Fibroblast of skin of scalp (primary cell): ENCODE measurements at regions not wholly inside any gene's neighbourhood (a gene's known extent, or its start where the extent isn't known, plus 50 kb on each side); places are given as distances from the start of the nearest gene placed in this dataset.

Experiments
- DNase-seq: peaks from one replicate; pipeline ENCODE4 v3.0.0-alpha.2; 2013

- no peak for DNase-seq
Measured at GRCh38 chr11:70710601-70711000, 312.3 kb downstream of the CTTN start.

DNA sequence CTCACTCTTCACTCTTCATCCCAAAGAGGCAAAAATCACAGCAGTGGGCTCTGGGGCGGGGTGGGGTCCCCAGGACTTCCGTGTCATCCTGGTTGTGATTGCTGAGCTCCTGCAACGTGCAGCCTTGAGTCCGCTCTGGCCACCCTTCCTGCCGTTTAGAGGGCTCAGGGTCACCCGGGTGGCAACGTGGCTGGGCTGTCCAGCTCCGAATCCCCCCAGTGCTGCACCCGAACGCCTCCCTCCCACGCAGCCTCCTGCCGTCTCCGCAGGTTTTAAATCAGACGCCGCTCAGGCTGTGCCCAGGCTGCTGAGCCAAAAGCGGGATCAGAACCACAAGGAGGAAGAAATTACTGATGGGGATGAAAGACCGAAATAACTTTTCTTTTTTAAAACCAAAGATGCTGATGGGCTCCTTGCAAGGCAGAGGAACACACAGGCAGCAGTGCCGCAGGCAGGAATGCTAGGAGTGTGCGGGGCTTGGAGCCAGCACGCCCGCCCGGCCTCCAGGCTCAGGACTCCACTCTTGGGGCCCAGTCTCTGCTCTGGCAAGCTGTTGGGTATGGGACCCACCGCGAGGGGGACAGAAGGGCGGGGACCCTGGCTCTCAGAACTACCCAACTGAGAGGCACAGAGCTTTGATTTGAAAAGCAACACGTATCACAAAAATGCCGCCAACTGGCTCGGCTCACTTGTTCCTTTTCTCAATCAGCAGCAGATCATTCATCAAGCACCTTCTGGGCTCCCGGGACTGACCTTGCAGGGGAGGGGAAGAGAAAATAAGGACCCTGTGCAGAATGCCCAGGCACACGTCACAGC is 313.0 kb downstream of the CTTN start:
- no peak for DNase-seq

GRCh38 chr11:70711911-70712185 is 313.5 kb downstream of the CTTN start:
- DNase-seq, result no peak

GRCh38 chr11:70712471-70712870 is 314.1 kb downstream of the CTTN start:
- DNase-seq, result no peak

DNA sequence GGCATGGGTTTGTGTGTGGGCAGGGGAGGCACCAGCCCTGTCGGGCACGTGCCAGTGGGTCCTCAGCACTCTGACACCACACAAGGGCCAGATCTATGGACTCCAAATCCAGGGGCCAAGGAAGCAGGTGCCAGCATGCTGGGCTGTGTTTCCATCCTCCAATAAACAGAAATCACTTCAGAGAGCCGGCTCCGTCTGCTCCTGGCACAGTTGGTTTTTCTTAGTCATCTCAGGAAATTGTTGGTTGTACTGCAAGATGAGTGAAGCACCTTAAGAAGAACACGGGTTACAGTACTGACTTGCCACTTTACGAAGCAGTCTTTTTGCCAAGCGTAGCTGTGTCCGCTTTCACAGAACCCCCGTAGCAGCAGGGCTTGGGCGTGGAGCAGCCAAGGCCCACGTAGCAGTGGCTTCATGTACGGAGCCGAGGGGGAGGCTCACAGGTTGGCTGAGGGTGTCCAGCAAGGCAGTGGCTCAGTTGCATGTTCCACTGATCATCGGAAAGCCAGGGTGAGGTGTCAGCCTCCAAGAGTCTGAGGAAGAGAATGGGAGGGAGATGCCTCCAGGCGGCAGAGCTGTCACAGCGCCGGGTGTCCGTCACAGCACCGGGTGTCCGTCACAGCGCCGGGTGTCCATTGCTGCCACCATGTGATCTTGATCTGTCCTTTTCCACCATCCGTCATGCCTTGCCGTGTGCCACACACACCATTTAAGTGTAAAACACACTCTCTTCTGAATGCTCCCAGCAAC is 314.9 kb downstream of the CTTN start:
- no peak for DNase-seq

DNA sequence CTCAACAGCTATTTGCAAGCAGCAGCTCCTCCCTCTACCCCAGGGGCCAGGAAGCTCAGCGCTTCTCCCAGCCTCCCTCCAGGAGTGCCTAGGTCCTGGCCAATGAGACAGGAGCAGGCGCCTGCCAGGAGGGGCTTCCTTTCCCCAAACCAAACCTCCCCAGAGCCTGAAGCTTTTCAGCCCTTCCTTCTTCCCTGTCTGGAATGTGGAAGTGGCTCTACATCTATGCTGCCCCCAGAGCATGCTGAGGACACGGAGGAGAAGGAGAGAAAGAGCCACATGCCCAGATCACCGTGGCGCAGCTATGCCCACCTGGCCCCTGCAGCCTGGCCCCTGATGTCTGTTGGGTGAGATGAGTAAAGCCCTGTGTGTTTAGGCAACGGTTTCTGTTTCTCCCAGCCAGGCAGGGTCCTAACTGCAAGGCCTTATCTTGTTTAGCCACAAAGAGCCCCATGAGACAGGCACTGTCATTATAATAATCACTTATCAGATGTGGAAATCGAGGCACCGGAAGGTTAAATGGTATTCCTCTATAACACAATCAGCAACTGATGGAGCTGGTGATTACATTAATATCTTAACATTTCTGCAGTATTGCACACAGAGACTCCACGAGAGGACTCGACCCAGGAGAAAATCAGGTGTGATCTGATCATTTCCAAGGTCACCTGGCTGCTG is 315.8 kb downstream of the CTTN start:
- no peak for DNase-seq

DNA sequence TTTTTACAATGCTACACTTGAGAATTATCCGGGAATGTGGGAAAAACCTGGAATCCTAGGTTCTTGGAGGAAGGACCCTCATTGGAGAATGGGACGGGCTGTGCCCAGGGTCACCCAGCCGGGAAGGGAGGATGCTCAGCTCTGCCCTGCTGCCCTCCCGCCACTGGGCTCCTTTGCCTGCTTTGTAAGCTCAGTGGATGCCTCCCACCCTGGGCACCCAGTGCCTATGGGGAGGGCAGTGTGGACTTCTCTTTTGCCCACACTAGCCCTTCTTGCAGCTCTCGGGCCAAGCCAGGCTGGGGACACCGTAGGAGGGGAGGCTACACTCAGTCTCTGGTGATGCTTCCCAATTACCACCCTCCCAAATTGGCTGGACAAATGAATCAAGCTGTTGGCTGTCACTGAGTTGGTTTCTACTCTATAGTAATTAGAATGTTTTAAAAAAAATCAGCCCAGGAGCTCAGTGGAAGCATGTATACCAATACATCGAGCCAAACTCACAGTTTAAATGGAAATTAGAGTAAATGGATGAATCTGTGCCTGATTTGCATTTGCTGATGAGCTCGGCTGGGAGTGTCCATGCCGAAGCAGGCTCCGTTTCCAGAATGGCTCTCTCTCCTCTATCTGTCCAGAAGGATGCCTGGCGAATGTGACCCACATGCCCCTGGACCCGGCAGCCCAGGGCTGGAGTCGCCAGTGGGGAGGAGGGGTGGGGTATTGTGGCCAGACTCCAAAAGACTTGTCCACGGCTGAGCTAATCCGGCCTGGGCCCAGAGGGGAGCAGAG is 317.0 kb downstream of the CTTN start:
- no peak for DNase-seq

DNA sequence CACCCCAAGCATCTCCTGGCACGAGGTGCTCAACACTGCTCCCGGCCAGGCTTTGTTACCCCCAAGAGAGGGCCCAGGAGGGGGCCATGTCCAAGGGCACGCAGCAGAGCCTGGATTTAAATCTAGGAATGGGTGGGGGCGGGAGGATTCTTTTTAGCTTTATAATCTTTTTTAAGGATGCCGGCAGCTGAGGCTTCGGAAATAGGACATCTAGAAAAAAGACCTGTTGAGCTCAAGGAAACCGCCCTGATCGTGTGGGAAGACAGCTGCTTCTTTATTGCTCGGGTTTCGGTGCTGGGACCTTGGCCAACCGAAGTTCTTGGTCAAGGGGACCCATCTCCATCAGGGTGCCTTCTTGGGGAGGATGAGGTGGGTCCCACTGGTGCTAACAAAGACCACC is 317.9 kb downstream of the CTTN start:
- no peak for DNase-seq

DNA sequence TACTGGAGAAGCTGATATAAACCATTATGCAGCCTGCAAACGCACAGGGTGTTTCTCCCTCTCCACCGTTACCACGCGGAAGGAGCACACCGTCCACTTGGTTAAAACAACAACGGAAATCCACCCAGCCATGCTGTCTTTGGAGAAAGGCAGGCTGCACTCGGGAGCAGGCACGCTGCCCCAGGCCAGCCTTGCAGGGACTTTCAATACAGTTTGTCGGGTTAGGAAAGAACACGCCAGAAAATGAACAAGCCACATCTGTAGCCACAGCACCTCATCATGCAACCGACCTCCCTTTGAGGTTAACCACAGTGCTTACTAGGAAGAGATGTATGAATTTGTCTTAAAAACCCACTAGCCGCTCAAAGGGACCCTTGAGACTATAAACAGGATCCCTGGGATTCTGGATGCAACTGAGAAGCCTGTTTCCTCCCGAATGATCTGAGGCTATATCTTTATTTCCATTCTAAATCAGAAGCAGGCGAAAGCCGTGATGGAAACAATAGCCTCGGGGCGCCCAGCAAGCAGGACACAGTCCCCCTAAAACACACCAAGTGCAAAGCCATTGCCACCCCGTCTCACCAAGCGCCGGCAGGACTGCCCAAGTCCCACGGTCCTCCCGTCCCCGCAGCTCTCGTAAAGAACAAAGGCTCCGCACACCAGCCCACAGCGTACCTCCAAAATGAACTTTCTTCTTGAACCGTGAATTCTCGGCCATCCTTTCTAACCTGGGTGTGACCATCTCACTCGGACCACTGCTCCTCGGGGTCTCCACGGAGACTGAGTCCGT is 318.9 kb downstream of the CTTN start:
- no peak for DNase-seq

- no peak for DNase-seq
Measured at GRCh38 chr11:70717936-70718595, 319.7 kb downstream of the CTTN start.

GRCh38 chr11:70719516-70719915 is 321.2 kb downstream of the CTTN start:
- DNase-seq, result no peak

- DNase-seq, result no peak
Measured at GRCh38 chr11:70720281-70720680, 322.0 kb downstream of the CTTN start.

DNA sequence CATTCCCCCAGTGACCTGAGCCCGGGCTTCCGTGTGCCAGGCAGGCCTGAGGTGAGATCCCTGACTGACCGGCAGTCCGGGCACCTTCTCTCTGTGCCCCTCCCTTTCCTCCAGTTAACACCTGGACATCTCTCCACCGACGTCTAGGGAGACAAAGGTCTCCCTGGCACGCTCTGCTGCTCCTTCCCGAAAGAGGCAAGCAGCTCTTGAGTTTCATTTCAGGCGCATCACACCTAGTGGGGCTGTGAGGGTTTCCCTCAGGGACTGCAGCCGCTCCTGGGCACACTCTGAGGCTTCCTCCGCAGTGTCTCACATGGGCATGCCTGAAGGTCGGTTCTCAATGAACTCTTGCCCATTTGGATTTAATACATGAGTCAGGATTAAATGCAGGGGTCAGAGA is 322.7 kb downstream of the CTTN start:
- DNase-seq, result no peak

GRCh38 chr11:70725278-70725677 is 326.9 kb downstream of the CTTN start:
- no peak for DNase-seq

GRCh38 chr11:70725739-70726138 is 327.4 kb downstream of the CTTN start:
- DNase-seq, result no peak

- no peak for DNase-seq
Measured at GRCh38 chr11:70727021-70727420, 328.7 kb downstream of the CTTN start.

DNA sequence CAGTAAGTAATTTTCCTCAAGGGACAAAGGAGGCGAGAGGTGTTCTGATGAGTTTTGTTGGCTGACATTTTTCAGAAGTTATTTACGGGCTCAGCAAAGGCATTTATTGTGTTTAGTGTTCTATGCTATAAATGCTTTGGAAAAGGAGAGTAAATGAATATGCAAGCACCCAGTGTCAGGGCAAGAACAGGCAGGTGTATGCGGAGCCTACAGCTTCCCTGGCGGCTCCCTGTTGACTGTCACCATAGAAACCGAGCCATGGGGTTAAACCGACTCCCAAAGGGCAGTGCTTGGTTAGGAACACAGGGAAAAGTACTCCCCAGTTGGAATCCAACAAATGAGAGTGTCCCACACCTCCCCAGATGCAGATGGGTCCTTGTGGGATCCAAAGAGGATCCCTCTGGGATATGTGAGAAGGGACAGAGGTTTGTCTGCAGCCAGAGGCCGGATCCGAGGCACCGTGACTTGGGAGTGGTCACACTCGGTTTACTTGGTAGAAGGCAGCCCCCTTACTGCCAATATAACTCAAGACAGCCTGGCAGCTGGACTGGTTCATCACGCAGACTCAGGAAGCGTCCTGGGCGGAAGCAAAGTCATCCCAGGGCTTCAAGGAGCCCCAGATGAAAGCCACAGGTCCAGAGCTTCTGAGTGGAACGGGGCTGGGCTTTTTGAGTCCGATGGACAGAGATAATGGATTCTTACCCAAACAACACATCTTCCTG is 329.7 kb downstream of the CTTN start:
- DNase-seq, result no peak

DNA sequence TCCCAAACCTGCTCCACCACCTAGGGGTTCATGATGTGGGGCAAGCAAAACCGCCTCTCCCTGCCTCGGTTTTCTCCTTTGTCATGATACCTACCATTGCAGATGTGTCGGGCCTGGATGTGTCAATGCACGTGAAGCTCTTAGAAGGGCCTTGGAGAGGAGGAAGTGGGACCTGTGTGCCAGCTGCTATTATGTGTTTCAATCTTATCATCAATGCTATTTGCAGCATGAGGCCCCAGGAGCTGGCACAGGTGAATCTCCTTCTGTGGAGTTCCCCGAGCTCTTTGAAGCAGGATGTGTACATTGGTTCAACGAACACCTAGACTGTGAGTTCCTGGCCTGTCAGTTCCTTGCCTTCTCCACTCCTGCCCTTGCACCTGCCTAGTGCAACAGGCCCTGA is 331.6 kb downstream of the CTTN start:
- DNase-seq, result no peak

DNA sequence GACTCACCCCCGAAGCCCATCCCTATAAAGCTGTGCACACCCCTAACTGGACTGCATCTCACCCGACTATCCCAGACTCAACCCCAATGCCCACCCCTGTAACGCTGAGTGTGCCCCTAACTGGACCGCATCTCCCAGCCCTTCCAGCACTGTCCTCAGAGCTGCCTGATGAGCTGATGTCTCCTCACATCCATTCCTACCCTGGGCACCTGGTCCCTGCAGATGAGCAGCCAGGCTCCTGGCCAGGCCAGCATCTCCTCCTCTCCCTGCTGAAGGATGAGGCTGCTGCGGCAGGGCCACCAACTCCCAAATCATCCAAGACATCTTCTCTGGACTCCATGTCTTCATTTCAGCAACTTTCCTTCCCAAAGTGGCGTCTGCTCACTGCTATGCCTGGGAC is 332.1 kb downstream of the CTTN start:
- no peak for DNase-seq

DNA sequence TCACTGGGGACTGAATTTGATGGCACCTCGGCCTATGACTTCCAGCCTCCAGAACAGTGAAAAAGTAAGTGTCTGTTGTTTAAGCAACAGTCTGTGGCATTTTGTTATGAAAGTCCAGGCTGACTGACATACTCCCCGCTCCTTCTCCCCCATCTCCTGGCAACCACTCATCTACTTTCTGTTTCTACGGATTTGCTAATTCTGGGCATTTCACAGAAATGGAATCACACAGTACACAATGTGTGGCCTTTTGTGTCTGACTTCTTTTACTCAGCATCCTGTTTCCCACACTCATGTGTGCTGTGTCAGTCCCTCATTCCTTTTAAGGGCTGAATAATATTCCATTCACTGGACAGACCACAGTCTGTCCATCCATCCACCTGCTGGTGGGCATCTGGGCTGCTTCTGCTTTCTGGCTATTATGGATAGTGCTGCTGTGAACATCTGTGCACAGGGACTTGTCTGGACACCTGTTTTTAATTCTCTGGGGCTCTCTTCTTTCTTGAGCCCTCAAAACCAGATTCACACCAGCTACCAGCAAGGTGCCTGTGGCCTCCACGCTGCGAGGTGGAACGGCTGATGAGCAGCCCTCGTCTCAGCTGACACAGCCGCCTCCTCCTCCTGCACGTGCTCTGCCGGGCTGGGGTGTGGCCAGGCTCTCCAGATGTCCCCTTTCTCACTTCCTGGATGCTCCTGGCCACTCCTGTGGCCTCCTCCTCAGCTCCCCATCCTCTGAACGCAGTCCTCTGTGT is 333.1 kb downstream of the CTTN start:
- no peak for DNase-seq
